ENCODE measurements at regions not wholly inside any gene's neighbourhood (a gene's known extent, or its start where the extent isn't known, plus 50 kb on each side); places are given as distances from the start of the nearest gene placed in this dataset.

DNA sequence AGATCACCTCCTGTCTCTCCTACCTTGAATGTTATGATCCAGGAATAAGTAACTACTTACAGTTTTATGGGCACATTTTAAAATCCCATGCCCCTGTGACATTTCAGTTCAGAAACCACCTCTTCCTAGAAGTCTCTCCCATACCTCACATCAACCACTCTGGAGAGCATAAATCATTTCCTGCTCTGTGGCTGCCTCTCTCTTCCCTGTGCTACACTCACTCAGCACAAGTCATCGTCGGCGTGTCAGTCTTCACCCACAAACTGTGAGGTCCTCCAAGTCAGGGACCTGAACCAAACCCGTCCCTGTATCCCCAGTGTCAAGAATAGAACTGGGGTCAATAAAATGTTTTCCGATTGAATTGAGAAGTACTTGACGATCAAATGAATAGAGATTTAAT, 863.3 kb downstream of the BCL11B start:
- H3K4me3 ChIP-seq (ENCODE audit: low read depth in 1 of 5, low read length in 5 of 5) = no peak overlapping the region
- H3K27ac ChIP-seq (ENCODE audit: low read depth, low read length) = no peak overlapping the region

DNA sequence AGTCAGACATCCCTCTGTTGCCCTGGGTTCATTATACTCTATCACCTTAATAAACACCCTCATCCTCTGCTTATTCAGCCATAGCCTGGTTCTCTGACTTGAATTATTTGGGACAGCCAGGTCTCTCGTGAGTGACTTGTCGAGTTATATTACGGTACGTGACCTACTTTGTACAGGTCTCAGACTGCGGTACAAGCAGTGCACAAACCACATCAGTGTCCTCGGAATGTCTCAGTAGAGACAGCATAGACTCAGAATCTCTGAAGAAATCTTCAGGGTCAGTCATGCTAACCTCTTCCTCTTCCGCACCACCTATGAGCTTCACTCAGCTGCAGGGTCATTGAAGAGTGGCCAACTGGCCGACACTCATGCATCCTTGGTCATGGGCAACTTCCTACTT, 860.8 kb downstream of the BCL11B start:
- no peak overlapping the region for H3K27ac ChIP-seq (ENCODE audit: low read depth, low read length)

More for the DNA sequence above, 863.3 kb downstream of the BCL11B start:
- no peak overlapping the region for H3K9ac ChIP-seq (ENCODE audit: low read length in 5 of 5)
- H3K27me3 ChIP-seq (ENCODE audit: control insufficient read depth in 5 of 5, insufficient read depth in 4 of 5, low read length in 5 of 5) = peaks cover 0 to 2% (median 0%) of the 10 kb centered on the region in 5 donors
- H3K4me1 ChIP-seq (ENCODE audit: control insufficient read depth in 5 of 5, insufficient read depth in 5 of 5, low read length in 5 of 5) = no peaks in the 10 kb centered on the region
- no peaks in the 10 kb centered on the region for H3K9me3 ChIP-seq (ENCODE audit: control insufficient read depth in 5 of 5, low read length in 5 of 5)
- H3K36me3 ChIP-seq (ENCODE audit: control insufficient read depth in 5 of 5, insufficient read depth in 5 of 5, low read length in 5 of 5) = no peaks in the 10 kb centered on the region

DNA sequence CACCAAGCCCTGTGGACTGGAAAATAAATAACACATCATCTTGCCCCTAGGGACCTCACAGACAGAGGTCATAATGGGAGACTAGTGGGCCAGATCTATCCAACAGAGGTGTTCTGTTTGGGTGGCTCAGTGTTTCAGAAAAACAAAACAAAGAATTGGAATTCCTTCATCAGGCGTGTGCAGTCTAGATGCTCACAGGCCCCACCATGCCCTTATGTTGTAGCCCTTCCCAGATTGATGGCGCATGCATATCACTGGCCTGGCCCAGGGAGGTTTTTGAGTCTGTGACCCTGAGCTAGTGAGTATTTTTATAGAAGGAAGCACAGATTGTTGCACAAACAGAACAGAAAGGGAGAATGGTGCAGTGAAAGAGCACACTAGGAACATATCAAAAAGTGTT, 859.6 kb downstream of the BCL11B start:
- no peak overlapping the region for H3K9ac ChIP-seq (ENCODE audit: low read length in 5 of 5)
- no peaks in the 10 kb centered on the region for H3K36me3 ChIP-seq (ENCODE audit: control insufficient read depth in 5 of 5, insufficient read depth in 5 of 5, low read length in 5 of 5)
- H3K27ac ChIP-seq (ENCODE audit: low read depth, low read length) = no peak overlapping the region
- H3K4me3 ChIP-seq (ENCODE audit: low read depth in 1 of 5, low read length in 5 of 5) = no peak overlapping the region
- no peaks in the 10 kb centered on the region for H3K4me1 ChIP-seq (ENCODE audit: control insufficient read depth in 5 of 5, insufficient read depth in 5 of 5, low read length in 5 of 5)
- H3K27me3 ChIP-seq (ENCODE audit: control insufficient read depth in 5 of 5, insufficient read depth in 4 of 5, low read length in 5 of 5) = no peaks in the 10 kb centered on the region
- no peaks in the 10 kb centered on the region for H3K9me3 ChIP-seq (ENCODE audit: control insufficient read depth in 5 of 5, low read length in 5 of 5)

More for the DNA sequence above, 860.8 kb downstream of the BCL11B start:
- Histone ChIP-seq H3K4me1 (ENCODE audit: control insufficient read depth in 5 of 5, insufficient read depth in 5 of 5, low read length in 5 of 5) (no peaks in the 10 kb centered on the region), H3K4me3 (ENCODE audit: low read depth in 1 of 5, low read length in 5 of 5) (no peak overlapping the region), H3K27me3 (ENCODE audit: control insufficient read depth in 5 of 5, insufficient read depth in 4 of 5, low read length in 5 of 5) (peaks cover 0 to 2% (median 0%) of the 10 kb centered on the region in 5 donors), H3K9me3 (ENCODE audit: control insufficient read depth in 5 of 5, low read length in 5 of 5) (no peaks in the 10 kb centered on the region), H3K36me3 (ENCODE audit: control insufficient read depth in 5 of 5, insufficient read depth in 5 of 5, low read length in 5 of 5) (no peaks in the 10 kb centered on the region), H3K9ac (ENCODE audit: low read length in 5 of 5) (no peak overlapping the region)

DNA sequence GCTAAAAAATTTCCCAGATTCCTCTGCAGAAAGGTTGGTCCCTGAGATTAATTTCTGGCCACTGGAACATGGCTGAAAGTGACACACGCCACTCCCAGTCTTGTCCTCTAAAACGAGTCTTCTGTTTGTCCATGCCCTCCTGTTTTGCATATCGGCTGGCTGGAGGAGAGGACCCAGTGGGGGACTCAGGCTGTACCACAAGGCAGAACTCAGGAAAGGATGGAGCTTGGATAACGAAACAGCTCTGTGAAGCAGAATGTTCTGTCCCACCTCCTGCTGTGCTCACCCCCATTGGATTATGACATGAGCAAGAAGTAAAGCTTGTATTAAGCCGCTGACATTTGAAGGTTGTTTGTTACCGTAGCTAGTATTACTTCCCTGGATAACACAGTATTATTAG, 856.2 kb downstream of the BCL11B start:
- no peak overlapping the region for H3K27ac ChIP-seq (ENCODE audit: low read depth, low read length)
- H3K4me1 ChIP-seq (ENCODE audit: control insufficient read depth in 5 of 5, insufficient read depth in 5 of 5, low read length in 5 of 5) = no peaks in the 10 kb centered on the region
- no peaks in the 10 kb centered on the region for H3K9me3 ChIP-seq (ENCODE audit: control insufficient read depth in 5 of 5, low read length in 5 of 5)
- H3K9ac ChIP-seq (ENCODE audit: low read length in 5 of 5) = no peak overlapping the region
- H3K27me3 ChIP-seq (ENCODE audit: control insufficient read depth in 5 of 5, insufficient read depth in 4 of 5, low read length in 5 of 5) = no peaks in the 10 kb centered on the region
- H3K36me3 ChIP-seq (ENCODE audit: control insufficient read depth in 5 of 5, insufficient read depth in 5 of 5, low read length in 5 of 5) = no peaks in the 10 kb centered on the region
- no peak overlapping the region for H3K4me3 ChIP-seq (ENCODE audit: low read depth in 1 of 5, low read length in 5 of 5)

DNA sequence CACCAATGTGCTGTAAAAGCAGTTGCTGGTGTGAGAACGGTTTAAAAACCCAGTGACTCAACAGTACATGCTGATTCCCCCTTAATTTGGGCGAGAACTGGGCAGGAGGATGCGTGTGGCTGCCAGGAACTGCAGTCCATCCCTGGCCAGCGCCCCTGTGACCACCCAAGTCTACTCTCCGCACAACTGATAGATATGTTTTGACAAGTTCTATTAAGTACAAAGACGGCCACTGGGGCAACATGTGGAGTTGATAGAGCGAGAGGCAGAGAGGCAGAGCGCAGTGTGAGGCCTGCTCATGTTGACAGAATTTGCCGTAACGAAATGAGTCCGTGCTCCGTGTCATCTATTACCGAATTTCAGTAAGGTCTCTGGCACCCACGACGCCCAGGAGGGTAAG, 855.0 kb downstream of the BCL11B start:
- H3K27ac ChIP-seq (ENCODE audit: low read depth, low read length) = no peak overlapping the region
- no peak overlapping the region for H3K9ac ChIP-seq (ENCODE audit: low read length in 5 of 5)
- no peaks in the 10 kb centered on the region for H3K9me3 ChIP-seq (ENCODE audit: control insufficient read depth in 5 of 5, low read length in 5 of 5)
- no peaks in the 10 kb centered on the region for H3K27me3 ChIP-seq (ENCODE audit: control insufficient read depth in 5 of 5, insufficient read depth in 4 of 5, low read length in 5 of 5)
- H3K4me1 ChIP-seq (ENCODE audit: control insufficient read depth in 5 of 5, insufficient read depth in 5 of 5, low read length in 5 of 5) = no peaks in the 10 kb centered on the region
- H3K36me3 ChIP-seq (ENCODE audit: control insufficient read depth in 5 of 5, insufficient read depth in 5 of 5, low read length in 5 of 5) = no peaks in the 10 kb centered on the region
- H3K4me3 ChIP-seq (ENCODE audit: low read depth in 1 of 5, low read length in 5 of 5) = no peak overlapping the region

DNA sequence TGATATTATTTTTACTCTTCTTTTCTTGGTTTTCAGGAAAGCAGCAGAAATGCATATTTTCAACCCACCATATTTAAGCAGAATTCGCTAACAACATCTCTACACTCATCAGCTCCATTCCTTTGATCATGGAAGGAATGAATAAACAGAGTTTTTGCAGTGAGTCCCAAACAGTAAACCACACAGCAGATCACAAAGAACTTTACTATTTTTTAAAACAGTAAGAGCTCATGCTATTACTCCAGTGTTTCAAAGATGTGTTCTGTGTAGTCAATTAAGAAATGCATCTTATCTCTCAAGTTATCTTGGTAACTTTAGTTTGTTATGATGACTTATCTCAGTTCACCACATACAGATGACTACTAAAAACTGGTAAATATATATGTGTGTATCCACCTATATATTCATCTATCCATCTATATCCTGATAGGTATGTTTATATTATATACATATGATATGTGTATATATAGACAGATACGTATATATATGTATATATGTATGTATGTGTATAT, 843.5 kb downstream of the BCL11B start:
- Histone ChIP-seq H3K4me3 (ENCODE audit: low read depth in 1 of 5, low read length in 5 of 5) (no peak overlapping the region), H3K9me3 (ENCODE audit: control insufficient read depth in 5 of 5, low read length in 5 of 5) (no peaks in the 10 kb centered on the region), H3K27me3 (ENCODE audit: control insufficient read depth in 5 of 5, insufficient read depth in 4 of 5, low read length in 5 of 5) (no peaks in the 10 kb centered on the region), H3K36me3 (ENCODE audit: control insufficient read depth in 5 of 5, insufficient read depth in 5 of 5, low read length in 5 of 5) (no peaks in the 10 kb centered on the region), H3K9ac (ENCODE audit: low read length in 5 of 5) (no peak overlapping the region), H3K4me1 (ENCODE audit: control insufficient read depth in 5 of 5, insufficient read depth in 5 of 5, low read length in 5 of 5) (no peaks in the 10 kb centered on the region), H3K27ac (ENCODE audit: low read depth, low read length) (no peak overlapping the region)

DNA sequence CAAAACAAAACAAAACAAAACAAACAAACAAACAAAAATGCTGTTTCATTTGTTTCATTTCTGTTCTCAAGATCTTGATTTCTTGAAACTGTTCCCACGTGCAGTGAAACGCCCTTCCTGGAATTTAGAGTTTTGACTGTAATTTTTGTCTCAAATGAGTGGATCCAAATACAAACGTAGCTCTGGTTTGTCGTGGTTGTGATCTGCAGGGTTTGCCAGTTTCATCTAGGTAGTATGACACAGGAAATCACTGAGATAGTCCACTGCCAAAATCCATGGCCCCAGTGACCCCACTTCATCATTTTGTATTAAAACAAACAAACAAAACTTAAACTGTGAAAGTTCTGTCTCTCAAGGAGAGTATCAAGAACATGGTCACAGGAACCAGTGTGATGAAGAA, 838.6 kb downstream of the BCL11B start:
- no peaks in the 10 kb centered on the region for H3K4me1 ChIP-seq (ENCODE audit: control insufficient read depth in 5 of 5, insufficient read depth in 5 of 5, low read length in 5 of 5)
- H3K9ac ChIP-seq (ENCODE audit: low read length in 5 of 5) = no peak overlapping the region
- no peaks in the 10 kb centered on the region for H3K36me3 ChIP-seq (ENCODE audit: control insufficient read depth in 5 of 5, insufficient read depth in 5 of 5, low read length in 5 of 5)
- H3K27ac ChIP-seq (ENCODE audit: low read depth, low read length) = no peak overlapping the region
- H3K9me3 ChIP-seq (ENCODE audit: control insufficient read depth in 5 of 5, low read length in 5 of 5) = peaks cover 0 to 4% (median 0%) of the 10 kb centered on the region in 5 donors
- no peaks in the 10 kb centered on the region for H3K27me3 ChIP-seq (ENCODE audit: control insufficient read depth in 5 of 5, insufficient read depth in 4 of 5, low read length in 5 of 5)
- H3K4me3 ChIP-seq (ENCODE audit: low read depth in 1 of 5, low read length in 5 of 5) = no peak overlapping the region

DNA sequence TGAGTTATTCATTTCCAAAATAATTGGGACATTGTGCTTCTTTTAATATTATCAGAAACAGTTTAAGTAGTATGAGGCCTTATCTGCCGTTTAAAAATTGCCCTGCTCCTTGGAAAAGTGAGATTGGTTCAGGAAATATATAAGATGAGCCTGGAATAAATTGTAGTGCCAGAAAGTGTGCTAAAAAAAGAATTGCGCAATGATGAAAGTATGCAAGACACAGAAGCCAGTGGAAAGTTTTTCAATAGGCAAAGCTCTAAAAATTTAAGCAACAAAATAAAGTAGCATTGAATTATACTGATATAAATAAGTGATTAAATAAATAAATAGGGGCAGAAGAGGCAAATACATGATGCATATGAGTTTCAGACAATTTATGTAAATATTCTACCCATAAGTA, 834.9 kb downstream of the BCL11B start:
- H3K9ac ChIP-seq (ENCODE audit: low read length in 5 of 5) = no peak overlapping the region
- H3K27ac ChIP-seq (ENCODE audit: low read depth, low read length) = no peak overlapping the region
- H3K27me3 ChIP-seq (ENCODE audit: control insufficient read depth in 5 of 5, insufficient read depth in 4 of 5, low read length in 5 of 5) = no peaks in the 10 kb centered on the region
- H3K36me3 ChIP-seq (ENCODE audit: control insufficient read depth in 5 of 5, insufficient read depth in 5 of 5, low read length in 5 of 5) = no peaks in the 10 kb centered on the region
- no peak overlapping the region for H3K4me3 ChIP-seq (ENCODE audit: low read depth in 1 of 5, low read length in 5 of 5)
- no peaks in the 10 kb centered on the region for H3K4me1 ChIP-seq (ENCODE audit: control insufficient read depth in 5 of 5, insufficient read depth in 5 of 5, low read length in 5 of 5)
- H3K9me3 ChIP-seq (ENCODE audit: control insufficient read depth in 5 of 5, low read length in 5 of 5) = peaks cover 0 to 4% (median 0%) of the 10 kb centered on the region in 5 donors

DNA sequence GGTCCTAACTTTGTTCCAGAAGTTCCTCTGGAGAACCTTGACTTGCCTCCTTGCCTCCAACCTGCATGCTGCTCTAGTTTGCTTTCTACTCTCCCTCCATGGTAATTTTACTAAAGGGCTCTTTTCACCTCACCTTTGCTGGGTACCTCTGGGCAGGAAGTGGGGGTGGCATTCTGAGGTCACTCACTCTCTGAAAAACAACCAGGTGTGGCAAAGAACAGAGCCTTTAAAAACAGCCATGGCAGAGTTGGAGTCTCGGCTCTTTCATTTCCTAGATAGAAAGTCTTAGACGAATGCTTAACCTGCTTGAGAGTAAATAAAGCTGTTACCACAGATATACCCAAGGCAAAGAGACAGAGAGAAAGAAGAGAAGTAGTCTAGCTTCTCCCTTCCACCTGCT, 827.9 kb downstream of the BCL11B start:
- Histone ChIP-seq H3K36me3 (ENCODE audit: control insufficient read depth in 5 of 5, insufficient read depth in 5 of 5, low read length in 5 of 5) (no peaks in the 10 kb centered on the region), H3K4me1 (ENCODE audit: control insufficient read depth in 5 of 5, insufficient read depth in 5 of 5, low read length in 5 of 5) (no peaks in the 10 kb centered on the region), H3K27me3 (ENCODE audit: control insufficient read depth in 5 of 5, insufficient read depth in 4 of 5, low read length in 5 of 5) (peaks cover 0 to 2% (median 0%) of the 10 kb centered on the region in 5 donors), H3K9me3 (ENCODE audit: control insufficient read depth in 5 of 5, low read length in 5 of 5) (no peaks in the 10 kb centered on the region), H3K9ac (ENCODE audit: low read length in 5 of 5) (no peak overlapping the region), H3K4me3 (ENCODE audit: low read depth in 1 of 5, low read length in 5 of 5) (no peak overlapping the region), H3K27ac (ENCODE audit: low read depth, low read length) (no peak overlapping the region)

DNA sequence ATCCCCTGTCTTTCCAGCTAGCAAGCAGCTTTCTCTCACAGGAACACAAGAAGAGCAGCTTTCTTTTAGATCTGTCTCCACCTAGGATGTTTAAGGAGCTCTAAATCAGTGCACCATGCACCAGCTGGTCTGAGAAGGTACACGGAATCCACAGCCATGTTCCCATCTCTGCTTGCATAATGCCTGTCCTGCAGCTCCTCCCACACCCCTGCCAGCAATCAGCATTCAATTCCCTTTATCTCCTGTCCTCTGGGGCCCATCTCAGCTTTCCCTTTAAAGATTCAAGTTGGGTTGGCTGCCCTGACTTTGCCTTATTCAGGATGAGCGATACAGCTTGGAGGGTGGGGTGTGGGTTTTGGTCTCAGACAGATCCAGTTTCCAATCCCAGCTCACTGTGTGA, 826.3 kb downstream of the BCL11B start:
- Histone ChIP-seq H3K9me3 (ENCODE audit: control insufficient read depth in 5 of 5, low read length in 5 of 5) (no peaks in the 10 kb centered on the region), H3K4me3 (ENCODE audit: low read depth in 1 of 5, low read length in 5 of 5) (no peak overlapping the region), H3K27me3 (ENCODE audit: control insufficient read depth in 5 of 5, insufficient read depth in 4 of 5, low read length in 5 of 5) (peaks cover 0 to 2% (median 0%) of the 10 kb centered on the region in 5 donors), H3K4me1 (ENCODE audit: control insufficient read depth in 5 of 5, insufficient read depth in 5 of 5, low read length in 5 of 5) (no peaks in the 10 kb centered on the region), H3K9ac (ENCODE audit: low read length in 5 of 5) (no peak overlapping the region), H3K36me3 (ENCODE audit: control insufficient read depth in 5 of 5, insufficient read depth in 5 of 5, low read length in 5 of 5) (no peaks in the 10 kb centered on the region), H3K27ac (ENCODE audit: low read depth, low read length) (no peak overlapping the region)

DNA sequence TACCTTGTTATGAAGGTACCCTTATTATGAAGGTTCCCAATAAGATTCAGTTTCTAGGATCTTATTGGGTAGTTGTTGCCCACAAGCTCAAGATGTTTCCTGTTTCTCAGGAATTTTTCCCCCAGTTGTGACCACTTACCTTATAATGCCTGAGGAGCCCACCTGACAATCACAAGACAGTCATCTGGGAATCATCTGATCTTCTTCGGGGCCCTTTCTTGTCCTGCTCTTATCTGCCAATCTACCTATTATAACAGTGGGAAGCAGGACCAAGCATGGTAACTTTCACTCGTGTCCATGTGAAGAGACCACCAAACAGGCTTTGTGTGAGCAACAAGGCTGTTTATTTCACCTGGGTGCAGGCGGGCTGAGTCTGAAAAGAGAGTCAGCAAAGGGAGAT, 825.5 kb downstream of the BCL11B start:
- Histone ChIP-seq H3K9me3 (ENCODE audit: control insufficient read depth in 5 of 5, low read length in 5 of 5) (no peaks in the 10 kb centered on the region), H3K27ac (ENCODE audit: low read depth, low read length) (no peak overlapping the region), H3K36me3 (ENCODE audit: control insufficient read depth in 5 of 5, insufficient read depth in 5 of 5, low read length in 5 of 5) (no peaks in the 10 kb centered on the region), H3K9ac (ENCODE audit: low read length in 5 of 5) (no peak overlapping the region), H3K4me3 (ENCODE audit: low read depth in 1 of 5, low read length in 5 of 5) (no peak overlapping the region), H3K4me1 (ENCODE audit: control insufficient read depth in 5 of 5, insufficient read depth in 5 of 5, low read length in 5 of 5) (no peaks in the 10 kb centered on the region), H3K27me3 (ENCODE audit: control insufficient read depth in 5 of 5, insufficient read depth in 4 of 5, low read length in 5 of 5) (peaks cover 0 to 2% (median 0%) of the 10 kb centered on the region in 5 donors)

Data from subcutaneous abdominal adipose tissue (tissue), 5 donors.